Keratinocyte (primary cell): ENCODE measurements at regions not wholly inside any gene's neighbourhood (a gene's known extent, or its start where the extent isn't known, plus 50 kb on each side); places are given as distances from the start of the nearest gene placed in this dataset.
"Not testable (repeated sequence)": the region's sequence is repeated elsewhere in the genome, so short reads cannot be mapped to it uniquely, and the experiment has no call there.

Experiments used
- DNase-seq: peaks from one replicate; pipeline ENCODE4 v3.0.0-alpha.2; 2011; ENCODE audit warnings: low read depth, missing footprints, low spot score
- FAIRE-seq: peaks from 2 replicates; lab custom pipeline; 2011; peaks lifted over from hg19 to GRCh38; lab: Jason Lieb, UNC
- H2AFZ ChIP-seq: 2 replicates; pipeline ENCODE4 v1.6.0; 2012; ENCODE audit warnings: low read length, control low read depth, inconsistent platforms; ENCODE audit not compliant: control insufficient read depth
- H3K27ac ChIP-seq: 2 replicates; pipeline ENCODE4 v1.5.1; 2011; ENCODE audit warnings: low read length; ENCODE audit not compliant: control insufficient read depth, insufficient read depth
- H3K27me3 ChIP-seq: 3 replicates; pipeline ENCODE4 v1.6.0; 2011; ENCODE audit warnings: low read length; ENCODE audit not compliant: control insufficient read depth, insufficient read depth; ENCODE audit errors: extremely low read depth
- H3K36me3 ChIP-seq, 2 experiments: 2 replicates in 1 of 2; 3 replicates in 1 of 2; pipeline ENCODE4 v1.5.1; 2011; ENCODE audit warnings: low read length in 2 of 2, mild to moderate bottlenecking in 1 of 2; ENCODE audit not compliant: control insufficient read depth in 2 of 2, insufficient read depth in 2 of 2; ENCODE audit errors: extremely low read depth in 1 of 2
- H3K4me1 ChIP-seq: 3 replicates; pipeline ENCODE4 v1.5.1; 2011; ENCODE audit warnings: low read length; ENCODE audit not compliant: control insufficient read depth, insufficient read depth; ENCODE audit errors: extremely low read depth
- H3K4me2 ChIP-seq: 3 replicates; pipeline ENCODE4 v1.6.0; 2011; ENCODE audit warnings: low read depth, low read length; ENCODE audit not compliant: control insufficient read depth, insufficient read depth; ENCODE audit errors: extremely low read depth
- H3K4me3 ChIP-seq, 3 experiments: fragments of 200-600 bp in 1 of 3; sonication (generic) in 1 of 3; 2 replicates in 2 of 3; 3 replicates in 1 of 3; pipeline ENCODE4 v1.5.1; 2011 to 2016; ENCODE audit warnings: low read length in 3 of 3, mild to moderate bottlenecking in 3 of 3, control low read depth in 2 of 3, inconsistent platforms in 1 of 3, low read depth in 1 of 3, mixed read lengths in 1 of 3, mixed run types in 1 of 3, moderate library complexity in 1 of 3; ENCODE audit not compliant: control insufficient read depth in 2 of 3, insufficient read depth in 2 of 3; ENCODE audit errors: extremely low read depth in 1 of 3
- H3K79me2 ChIP-seq: 2 replicates; pipeline ENCODE4 v1.6.0; 2012; ENCODE audit warnings: low read length; ENCODE audit not compliant: control insufficient read depth, insufficient read depth
- H3K9ac ChIP-seq: 3 replicates; pipeline ENCODE4 v1.6.0; 2011; ENCODE audit warnings: low read length; ENCODE audit not compliant: control insufficient read depth, insufficient read depth; ENCODE audit errors: extremely low read depth
- H3K9me1 ChIP-seq: 3 replicates; pipeline ENCODE4 v1.6.0; 2011; ENCODE audit warnings: low read length; ENCODE audit not compliant: control insufficient read depth, insufficient read depth; ENCODE audit errors: extremely low read depth
- H3K9me3 ChIP-seq: 2 replicates; pipeline ENCODE4 v1.5.1; 2012; ENCODE audit warnings: low read depth, low read length; ENCODE audit not compliant: control insufficient read depth
- H4K20me1 ChIP-seq: 3 replicates; pipeline ENCODE4 v1.6.0; 2011; ENCODE audit warnings: low read length; ENCODE audit not compliant: control insufficient read depth, insufficient read depth; ENCODE audit errors: extremely low read depth
- dilution Hi-C: fragments of 300-500 bp; cut with MboI; formaldehyde crosslinking; loops from one replicate; pipeline ENCODE4 v1.7.0; 2020; ENCODE audit warnings: low sequenced_read_pairs; ENCODE audit not compliant: extremely low pct_ligation_motif_present

- FAIRE-seq, H3K27ac ChIP-seq, H3K9me1 ChIP-seq, H3K4me2 ChIP-seq, H3K9ac ChIP-seq, dilution Hi-C loops, DNase-seq, H3K4me3 ChIP-seq, H3K9me3 ChIP-seq, H3K4me1 ChIP-seq, H4K20me1 ChIP-seq, H3K79me2 ChIP-seq, H2AFZ ChIP-seq, H3K27me3 ChIP-seq, H3K36me3 ChIP-seq: not testable (repeated sequence)
Observed at GRCh38 chr22:23436354-23437106, 143.6 kb downstream of the IGLL1 start.

DNA sequence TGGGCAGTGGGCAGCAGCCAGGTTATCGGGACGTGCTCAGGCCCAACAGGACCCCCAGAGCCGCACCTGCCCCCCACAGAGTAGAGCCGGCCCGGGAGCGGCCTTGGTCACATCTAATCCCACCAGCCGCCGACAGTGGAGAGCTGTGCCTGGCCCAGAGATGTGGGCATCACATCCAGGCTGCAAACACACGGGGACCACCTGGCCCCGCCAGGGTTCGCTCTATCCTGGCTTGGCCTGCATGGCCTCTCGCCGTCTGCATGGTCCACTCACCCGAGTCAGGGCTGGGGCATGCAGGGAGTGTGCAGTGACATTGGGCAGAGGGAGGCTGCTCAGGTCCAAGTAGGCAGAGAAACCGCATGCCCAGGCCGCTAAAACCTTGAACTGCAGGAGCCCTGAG is 144.9 kb downstream of the IGLL1 start:
- FAIRE-seq, dilution Hi-C loops: not testable (repeated sequence)

DNA sequence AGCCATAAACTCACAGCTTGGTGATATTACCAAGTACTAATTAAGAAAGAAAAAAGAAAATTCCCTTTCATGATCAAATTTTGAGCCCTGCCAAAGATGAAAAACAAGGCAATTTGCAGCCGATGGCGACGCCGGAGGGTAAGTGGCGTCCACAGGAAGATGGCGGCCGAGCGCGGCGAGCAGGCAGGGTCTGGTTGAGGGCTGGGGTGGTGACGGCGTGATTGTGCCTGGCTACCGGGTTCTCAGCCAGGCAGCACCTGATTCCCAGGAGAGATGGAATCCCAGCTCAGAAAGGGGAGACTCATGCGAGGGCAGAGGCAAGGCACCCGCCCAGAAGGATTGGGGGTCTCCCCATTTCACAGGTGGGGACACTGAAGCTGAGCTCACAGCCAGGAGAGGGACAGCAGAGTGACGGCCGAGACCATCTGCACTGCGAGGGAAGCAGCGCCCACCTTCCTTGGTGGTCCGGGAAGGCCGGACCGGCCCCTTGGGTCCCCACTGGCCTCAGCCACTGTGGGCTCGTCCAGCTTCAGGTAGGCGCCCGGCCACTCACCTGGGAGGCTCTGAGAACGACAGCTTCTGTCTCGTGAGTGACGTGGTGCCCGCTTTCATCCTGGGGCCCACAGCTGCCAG is 145.8 kb downstream of the IGLL1 start:
- H3K27me3 ChIP-seq, H3K9me3 ChIP-seq, FAIRE-seq, H3K27ac ChIP-seq, H3K79me2 ChIP-seq, H3K36me3 ChIP-seq, dilution Hi-C loops, H3K9ac ChIP-seq, DNase-seq, H3K9me1 ChIP-seq, H4K20me1 ChIP-seq, H3K4me1 ChIP-seq, H2AFZ ChIP-seq, H3K4me3 ChIP-seq, H3K4me2 ChIP-seq: not testable (repeated sequence)

More for the DNA sequence above, 144.9 kb downstream of the IGLL1 start:
- H3K36me3 ChIP-seq, H3K27me3 ChIP-seq, H3K9ac ChIP-seq, DNase-seq, H3K4me3 ChIP-seq, H2AFZ ChIP-seq, H3K9me1 ChIP-seq, H3K4me2 ChIP-seq, H3K4me1 ChIP-seq, H4K20me1 ChIP-seq, H3K9me3 ChIP-seq, H3K27ac ChIP-seq, H3K79me2 ChIP-seq: not testable (repeated sequence)
